HL-60 (cell line): ENCODE measurements at regions not wholly inside any gene's neighbourhood (a gene's known extent, or its start where the extent isn't known, plus 50 kb on each side); places are given as distances from the start of the nearest gene placed in this dataset.

ENCODE experiments used
- DNase-seq, 2 experiments: peaks; one replicate each; pipeline ENCODE4 v3.0.0-alpha.2; 2010 to 2020; ENCODE audit warnings: low read depth in 1 of 2, low spot score in 1 of 2
- H3K27ac ChIP-seq: fragments of 250-450 bp; sonication (Bioruptor Pico); replicated peaks from 2 replicates; pipeline ENCODE4 v1.5.1; 2020; ENCODE audit warnings: mild to moderate bottlenecking, moderate library complexity
- H3K27me3 ChIP-seq: fragments of 250-450 bp; sonication (Bioruptor Pico); 2 replicates; pipeline ENCODE4 v1.5.1; 2021; ENCODE audit warnings: mild to moderate bottlenecking, moderate library complexity; ENCODE audit not compliant: insufficient read depth, poor library complexity, severe bottlenecking
- H3K4me3 ChIP-seq: replicated peaks from 2 replicates; pipeline ENCODE4 v1.5.1; 2011; ENCODE audit warnings: mild to moderate bottlenecking, control low read depth, low read length; ENCODE audit not compliant: insufficient read depth
- GABPA ChIP-seq: IDR thresholded peaks from 2 replicates; pipeline ENCODE4 v1.6.1; 2012; ENCODE audit warnings: low read depth
- POLR2AphosphoS5 ChIP-seq: IDR thresholded peaks from 2 replicates; pipeline ENCODE4 v1.6.1; 2012; ENCODE audit warnings: low read depth
- SPI1 ChIP-seq: IDR thresholded peaks from 2 replicates; pipeline ENCODE4 v1.6.1; 2012; ENCODE audit warnings: low read depth, mild to moderate bottlenecking, borderline replicate concordance
- TF ChIP-seq, protein P1 (sequence below): IDR thresholded peaks from 2 replicates; pipeline ENCODE4 v1.6.1; 2012; ENCODE audit warnings: low read depth; ENCODE audit not compliant: insufficient replicate concordance
- TF ChIP-seq, protein P2 (sequence below): IDR thresholded peaks from one replicate; pipeline ENCODE4 v1.5.1; 2011; ENCODE audit warnings: low read length, control low read depth, inconsistent platforms; ENCODE audit not compliant: insufficient read depth

DNA sequence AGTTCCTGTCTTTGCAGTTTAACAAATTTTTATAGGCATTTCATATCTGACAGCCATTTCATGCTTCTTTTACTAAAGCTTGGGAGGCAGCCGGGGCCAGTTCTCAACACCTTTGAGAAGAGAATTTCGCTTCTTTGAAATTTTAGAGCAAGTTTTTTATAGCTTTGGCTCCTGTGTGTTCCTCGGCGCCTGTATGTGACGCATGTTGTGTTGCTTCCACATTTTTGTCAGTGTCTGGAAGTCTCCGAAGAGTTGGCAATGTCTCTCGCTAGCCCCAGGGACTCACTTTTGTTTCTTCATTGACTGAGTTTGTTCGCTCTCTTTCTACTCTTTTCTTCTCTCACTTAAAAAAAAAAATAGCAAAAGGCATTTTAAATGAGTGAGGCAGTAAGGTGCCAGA, 386.9 kb upstream of the PLXNA2 start:
- TF ChIP-seq SPI1 (no peak), POLR2AphosphoS5 (no peak), GABPA (no peak)
- TF ChIP-seq, protein P1, sequence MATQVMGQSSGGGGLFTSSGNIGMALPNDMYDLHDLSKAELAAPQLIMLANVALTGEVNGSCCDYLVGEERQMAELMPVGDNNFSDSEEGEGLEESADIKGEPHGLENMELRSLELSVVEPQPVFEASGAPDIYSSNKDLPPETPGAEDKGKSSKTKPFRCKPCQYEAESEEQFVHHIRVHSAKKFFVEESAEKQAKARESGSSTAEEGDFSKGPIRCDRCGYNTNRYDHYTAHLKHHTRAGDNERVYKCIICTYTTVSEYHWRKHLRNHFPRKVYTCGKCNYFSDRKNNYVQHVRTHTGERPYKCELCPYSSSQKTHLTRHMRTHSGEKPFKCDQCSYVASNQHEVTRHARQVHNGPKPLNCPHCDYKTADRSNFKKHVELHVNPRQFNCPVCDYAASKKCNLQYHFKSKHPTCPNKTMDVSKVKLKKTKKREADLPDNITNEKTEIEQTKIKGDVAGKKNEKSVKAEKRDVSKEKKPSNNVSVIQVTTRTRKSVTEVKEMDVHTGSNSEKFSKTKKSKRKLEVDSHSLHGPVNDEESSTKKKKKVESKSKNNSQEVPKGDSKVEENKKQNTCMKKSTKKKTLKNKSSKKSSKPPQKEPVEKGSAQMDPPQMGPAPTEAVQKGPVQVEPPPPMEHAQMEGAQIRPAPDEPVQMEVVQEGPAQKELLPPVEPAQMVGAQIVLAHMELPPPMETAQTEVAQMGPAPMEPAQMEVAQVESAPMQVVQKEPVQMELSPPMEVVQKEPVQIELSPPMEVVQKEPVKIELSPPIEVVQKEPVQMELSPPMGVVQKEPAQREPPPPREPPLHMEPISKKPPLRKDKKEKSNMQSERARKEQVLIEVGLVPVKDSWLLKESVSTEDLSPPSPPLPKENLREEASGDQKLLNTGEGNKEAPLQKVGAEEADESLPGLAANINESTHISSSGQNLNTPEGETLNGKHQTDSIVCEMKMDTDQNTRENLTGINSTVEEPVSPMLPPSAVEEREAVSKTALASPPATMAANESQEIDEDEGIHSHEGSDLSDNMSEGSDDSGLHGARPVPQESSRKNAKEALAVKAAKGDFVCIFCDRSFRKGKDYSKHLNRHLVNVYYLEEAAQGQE: no peak
- TF ChIP-seq, protein P2, sequence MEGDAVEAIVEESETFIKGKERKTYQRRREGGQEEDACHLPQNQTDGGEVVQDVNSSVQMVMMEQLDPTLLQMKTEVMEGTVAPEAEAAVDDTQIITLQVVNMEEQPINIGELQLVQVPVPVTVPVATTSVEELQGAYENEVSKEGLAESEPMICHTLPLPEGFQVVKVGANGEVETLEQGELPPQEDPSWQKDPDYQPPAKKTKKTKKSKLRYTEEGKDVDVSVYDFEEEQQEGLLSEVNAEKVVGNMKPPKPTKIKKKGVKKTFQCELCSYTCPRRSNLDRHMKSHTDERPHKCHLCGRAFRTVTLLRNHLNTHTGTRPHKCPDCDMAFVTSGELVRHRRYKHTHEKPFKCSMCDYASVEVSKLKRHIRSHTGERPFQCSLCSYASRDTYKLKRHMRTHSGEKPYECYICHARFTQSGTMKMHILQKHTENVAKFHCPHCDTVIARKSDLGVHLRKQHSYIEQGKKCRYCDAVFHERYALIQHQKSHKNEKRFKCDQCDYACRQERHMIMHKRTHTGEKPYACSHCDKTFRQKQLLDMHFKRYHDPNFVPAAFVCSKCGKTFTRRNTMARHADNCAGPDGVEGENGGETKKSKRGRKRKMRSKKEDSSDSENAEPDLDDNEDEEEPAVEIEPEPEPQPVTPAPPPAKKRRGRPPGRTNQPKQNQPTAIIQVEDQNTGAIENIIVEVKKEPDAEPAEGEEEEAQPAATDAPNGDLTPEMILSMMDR: no peak
- Histone ChIP-seq H3K27ac (no peak overlapping the region), H3K4me3 (no peak overlapping the region), H3K27me3 (peaks cover 3% of the 10 kb centered on the region)
- DNase-seq: no peak

DNA sequence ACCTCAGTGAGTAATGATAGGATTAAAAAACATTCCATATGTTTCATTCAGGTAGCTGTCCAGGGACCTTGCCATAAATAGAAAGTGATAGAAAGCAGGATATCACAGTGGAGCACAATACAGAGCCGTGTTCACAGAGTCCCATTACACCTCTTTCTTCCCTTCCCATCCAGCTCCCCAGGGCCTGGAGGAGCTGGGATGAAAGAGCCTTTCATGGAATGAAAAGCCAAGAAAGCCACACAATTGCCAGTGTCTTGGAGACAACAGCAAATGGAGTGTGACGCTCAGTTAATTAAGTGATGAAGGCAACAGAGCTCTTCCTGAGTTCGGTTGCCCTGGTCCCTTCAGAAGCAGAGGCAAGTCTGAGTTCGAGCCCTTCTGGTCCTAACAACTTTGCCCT, 387.3 kb upstream of the PLXNA2 start:
- Histone ChIP-seq H3K27ac (no peak overlapping the region), H3K4me3 (no peak overlapping the region), H3K27me3 (peaks cover 3% of the 10 kb centered on the region)
- DNase-seq: no peak
- TF ChIP-seq, protein P2: no peak
- TF ChIP-seq POLR2AphosphoS5 (no peak), SPI1 (no peak), GABPA (no peak)
- TF ChIP-seq, protein P1: no peak

DNA sequence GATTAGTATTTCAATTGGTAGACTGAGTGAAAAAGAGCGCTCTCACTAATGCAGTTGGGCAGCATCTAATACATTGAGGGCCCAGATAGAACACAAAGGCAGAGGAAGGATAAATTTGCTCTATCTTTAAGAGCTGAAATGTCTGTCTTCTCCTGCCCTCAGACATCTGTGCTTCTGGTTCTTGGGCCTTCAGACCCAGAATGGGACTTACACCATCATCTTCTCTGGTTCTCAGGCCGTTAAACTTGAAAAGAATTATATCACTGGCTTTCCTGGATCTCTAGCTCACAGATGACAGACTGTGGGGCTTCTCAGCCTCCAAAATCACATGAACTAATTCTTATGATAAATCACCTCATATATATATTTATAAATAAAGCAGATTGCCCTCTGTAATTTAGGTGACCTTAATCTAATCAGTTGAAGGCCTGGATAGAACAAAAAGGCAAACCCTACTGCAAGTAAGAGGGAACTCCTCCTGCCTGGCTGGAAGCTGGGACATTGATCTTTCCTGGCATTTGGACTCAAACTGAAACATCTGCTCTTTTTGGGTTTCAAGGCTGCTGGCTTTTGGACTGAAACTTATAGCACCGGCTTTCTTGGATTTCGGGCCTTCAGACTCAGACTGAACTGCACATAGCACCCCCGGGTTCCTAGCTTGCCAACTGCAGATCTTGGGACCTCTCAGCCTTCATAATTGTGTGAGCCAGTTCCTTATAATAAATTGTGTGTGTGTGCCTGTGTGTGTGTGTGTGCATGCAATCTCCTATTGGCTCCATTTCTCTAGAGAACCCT, 390.4 kb upstream of the PLXNA2 start:
- H3K27me3 ChIP-seq: peaks cover 3% of the 10 kb centered on the region
- DNase-seq: no peak

More for the DNA sequence above, 390.4 kb upstream of the PLXNA2 start:
- TF ChIP-seq POLR2AphosphoS5 (no peak), SPI1 (no peak), GABPA (no peak)
- TF ChIP-seq, protein P2: no peak
- TF ChIP-seq, protein P1: no peak
- H3K4me3 ChIP-seq: no peak overlapping the region
- H3K27ac ChIP-seq: no peak overlapping the region
